ENCODE measurements at regions not wholly inside any gene's neighbourhood (a gene's known extent, or its start where the extent isn't known, plus 50 kb on each side); places are given as distances from the start of the nearest gene placed in this dataset.

GRCh38 chr11:62018981-62019664, 51.7 kb upstream of the FTH1 start:
- peaks cover 25% of the 10 kb centered on the region for H3K9me3 Mint-ChIP-seq
- H3K27me3 Mint-ChIP-seq, result peaks cover 5% of the 10 kb centered on the region
- H3K4me1 Mint-ChIP-seq, result peaks cover 6% of the 10 kb centered on the region
- DNase-seq, result no peak
- peaks cover 5% of the 10 kb centered on the region for H3K36me3 Mint-ChIP-seq
- CTCF ChIA-PET, result no interaction called here
- no peak overlapping the region for H3K4me3 Mint-ChIP-seq
- no peak overlapping the region for H3K27ac Mint-ChIP-seq

GRCh38 chr11:62017878-62018655, 50.6 kb upstream of the FTH1 start:
- Mint-ChIP-seq H3K9me3 (peaks cover 25% of the 10 kb centered on the region), H3K36me3 (peaks cover 5% of the 10 kb centered on the region), H3K4me3 (no peak overlapping the region), H3K27me3 (peaks cover 5% of the 10 kb centered on the region), H3K27ac (no peak overlapping the region), H3K4me1 (peaks cover 3% of the 10 kb centered on the region)
- DNase-seq, result no peak
- CTCF ChIA-PET, result no interaction called here

All from activated naive CD4-positive, alpha-beta T cell treated with anti-CD3 and anti-CD28 coated beads, Interleukin-2, amount 10 ng/mL, durations not matched to agents 7 days and 5 days (primary cell).